GM12872 (cell line): ENCODE measurements at regions not wholly inside any gene's neighbourhood (a gene's known extent, or its start where the extent isn't known, plus 50 kb on each side); places are given as distances from the start of the nearest gene placed in this dataset.

Experiments
- CTCF ChIP-seq: IDR thresholded peaks from 3 replicates; pipeline ENCODE4 v1.5.1; 2011; ENCODE audit warnings: low read depth, mild to moderate bottlenecking, low read length, moderate library complexity; ENCODE audit not compliant: insufficient read depth

- no peak for TF ChIP-seq CTCF
These were observed 270.6 kb upstream of the MMADHC start for GRCh38 chr2:149858216-149858615.

- no peak for TF ChIP-seq CTCF
These were observed 269.8 kb upstream of the MMADHC start for GRCh38 chr2:149857344-149857743.

GRCh38 chr2:149849591-149849990 is 262.0 kb upstream of the MMADHC start:
- no peak for TF ChIP-seq CTCF

- no peak for TF ChIP-seq CTCF
These were observed 261.6 kb upstream of the MMADHC start for GRCh38 chr2:149849136-149849535.

- no peak for TF ChIP-seq CTCF
These were observed 253.8 kb upstream of the MMADHC start for GRCh38 chr2:149841396-149841795.

- no peak for TF ChIP-seq CTCF
These were observed 244.7 kb upstream of the MMADHC start for GRCh38 chr2:149832324-149832723.

GRCh38 chr2:149828520-149829210 is 241.1 kb upstream of the MMADHC start:
- no peak for TF ChIP-seq CTCF

- TF ChIP-seq CTCF, result no peak
These were observed 240.1 kb upstream of the MMADHC start for GRCh38 chr2:149827585-149828126.
